GM21723 (cell line): ENCODE measurements at regions not wholly inside any gene's neighbourhood (a gene's known extent, or its start where the extent isn't known, plus 50 kb on each side); places are given as distances from the start of the nearest gene placed in this dataset.

Source experiments
- ATAC-seq: cut with Tn5 transposase; IDR thresholded peaks from one replicate; pipeline ENCODE4 v1.9.1; 2021; ENCODE audit warnings: mild to moderate bottlenecking, moderate library complexity; ENCODE audit not compliant: unreplicated experiment

- ATAC-seq = no peak
Measured at GRCh38 chr2:7899923-7900322, 781.9 kb upstream of the ID2 start.

GRCh38 chr2:7900593-7900992 is 781.3 kb upstream of the ID2 start:
- ATAC-seq = no peak

- no peak for ATAC-seq
Measured at GRCh38 chr2:7902251-7902765, 779.5 kb upstream of the ID2 start.

GRCh38 chr2:7904319-7904718 is 777.5 kb upstream of the ID2 start:
- no peak for ATAC-seq

DNA sequence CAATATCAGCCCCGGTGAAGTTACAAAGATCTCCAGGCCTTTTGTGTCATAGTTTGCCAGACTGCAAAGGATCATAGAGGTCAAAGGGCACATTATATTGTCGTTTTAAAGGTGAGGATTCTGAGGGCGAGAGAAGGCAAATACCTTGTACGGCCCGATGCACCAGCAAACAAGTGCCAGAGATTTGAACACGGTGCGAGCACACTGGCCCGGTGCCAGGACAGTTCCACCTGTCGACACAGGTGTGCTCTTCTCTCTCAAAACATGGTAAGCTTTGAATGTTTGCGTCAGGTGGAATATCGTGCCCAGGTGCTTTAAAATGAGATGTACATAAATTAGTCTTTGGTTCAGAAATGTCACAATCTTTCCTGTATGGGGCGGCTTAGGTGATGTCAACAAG is 776.1 kb upstream of the ID2 start:
- no peak for ATAC-seq

DNA sequence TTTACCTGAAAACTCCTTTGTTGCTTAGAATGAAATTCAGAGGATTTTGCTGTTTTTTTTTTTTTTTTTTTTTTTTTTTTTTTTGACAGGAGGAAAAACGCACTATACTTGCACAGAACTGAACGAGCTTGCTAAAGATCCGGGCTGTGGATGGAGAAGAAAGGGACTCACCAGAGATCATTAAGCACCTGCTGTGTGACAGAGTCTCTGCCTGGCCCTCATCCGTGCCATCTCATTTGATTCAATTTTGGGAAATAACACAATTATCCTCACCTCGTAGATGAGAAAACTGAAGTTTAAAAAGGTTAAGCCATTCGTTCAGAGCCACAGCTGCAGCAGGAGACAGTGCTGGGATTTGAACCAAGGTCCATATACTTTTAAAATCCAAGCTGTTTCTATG is 775.4 kb upstream of the ID2 start:
- no peak for ATAC-seq

- no peak for ATAC-seq
Measured at GRCh38 chr2:7907041-7907440, 774.8 kb upstream of the ID2 start.

DNA sequence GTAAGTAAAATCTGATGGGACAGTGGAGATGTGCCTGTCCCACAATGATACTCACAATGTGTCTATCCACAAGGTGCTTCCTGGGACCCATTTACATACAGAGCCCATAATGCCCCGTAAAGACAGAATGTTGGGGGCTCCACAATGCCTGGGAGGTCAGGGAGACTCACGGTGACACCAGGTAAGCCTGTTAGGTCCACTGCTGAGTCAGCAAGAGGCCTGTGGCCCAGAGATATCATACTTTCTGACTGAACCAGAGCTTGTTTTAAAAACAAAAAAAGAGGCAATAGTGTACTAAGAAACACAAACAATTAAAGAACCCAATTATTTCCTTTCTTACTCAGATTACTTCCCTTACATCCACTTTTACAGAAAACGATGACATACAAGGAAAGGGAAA is 771.1 kb upstream of the ID2 start:
- no peak for ATAC-seq

- no peak for ATAC-seq
Measured at GRCh38 chr2:7911196-7911595, 770.7 kb upstream of the ID2 start.

DNA sequence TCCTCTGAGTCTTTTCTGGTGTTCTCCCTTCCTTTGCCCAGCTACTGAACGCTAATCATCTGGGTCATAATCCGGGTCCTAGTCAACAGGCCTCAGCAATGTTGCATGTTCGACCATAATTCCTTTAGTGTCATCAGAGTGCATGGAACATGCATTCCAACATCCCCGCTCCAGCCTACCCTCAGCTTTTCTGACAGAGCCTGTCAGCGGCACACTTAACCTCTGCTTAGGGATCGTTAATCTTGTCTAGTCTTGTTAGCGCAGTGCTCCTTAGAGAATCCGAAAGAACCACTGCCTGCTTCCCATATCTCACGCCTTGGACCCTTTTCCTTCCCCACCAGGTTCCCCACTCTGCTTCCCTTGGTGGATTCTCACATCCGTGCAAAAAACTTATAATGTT is 767.9 kb upstream of the ID2 start:
- ATAC-seq = no peak

GRCh38 chr2:7915302-7916091 is 766.4 kb upstream of the ID2 start:
- no peak for ATAC-seq

DNA sequence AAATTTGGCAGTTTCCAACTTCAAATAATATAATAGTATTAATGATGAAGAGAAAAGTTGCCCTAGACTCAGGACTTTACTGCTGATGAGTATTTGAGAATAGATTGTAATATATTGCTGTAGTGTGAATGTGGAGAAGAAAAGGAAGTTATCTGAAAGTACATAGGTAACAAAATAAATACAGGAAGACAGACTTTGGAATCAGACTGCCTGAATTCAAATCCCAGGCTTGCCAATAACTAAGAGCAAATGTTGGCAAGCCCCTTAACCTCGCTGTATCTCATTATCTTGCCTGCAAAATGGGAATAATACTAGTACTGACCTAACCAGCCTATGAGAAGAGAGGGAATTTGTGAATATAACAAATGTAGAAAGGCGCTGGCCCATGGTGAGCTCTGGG is 765.2 kb upstream of the ID2 start:
- no peak for ATAC-seq

GRCh38 chr2:7919510-7919909 is 762.3 kb upstream of the ID2 start:
- no peak for ATAC-seq

DNA sequence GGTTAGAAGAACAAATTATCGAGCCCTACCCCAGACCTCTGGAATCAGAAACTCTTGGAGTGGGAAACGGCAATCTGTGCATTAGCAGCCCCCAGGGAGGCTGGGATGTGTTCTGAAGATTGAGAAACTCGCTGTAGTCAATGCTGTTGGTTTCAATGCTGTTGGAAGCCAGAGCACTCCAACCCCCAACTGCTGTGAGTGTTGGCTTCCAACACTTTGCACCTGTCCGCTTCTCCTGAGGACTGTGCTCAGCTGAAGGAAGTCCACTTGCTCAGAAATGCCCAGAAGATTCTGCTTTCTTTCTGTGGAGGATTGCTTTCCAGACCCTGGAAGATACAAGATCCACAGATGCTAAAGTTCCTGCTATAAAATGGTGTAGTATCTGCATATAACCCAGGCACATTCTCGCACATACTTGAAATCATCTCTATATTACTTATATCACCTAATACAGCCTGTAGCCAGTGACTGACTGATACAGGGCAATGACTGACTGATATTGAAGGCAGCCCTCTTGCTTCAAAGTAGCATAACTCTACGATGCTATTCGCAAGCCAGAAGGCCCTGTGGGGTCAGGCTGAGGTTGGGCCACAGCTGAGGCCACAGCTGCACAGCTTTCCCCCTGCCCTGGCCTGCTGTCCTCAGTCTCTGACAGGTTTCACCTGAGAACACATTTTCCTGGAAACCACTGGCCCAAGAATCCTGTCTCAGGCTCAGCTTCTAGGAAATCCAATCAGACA is 757.7 kb upstream of the ID2 start:
- no peak for ATAC-seq

DNA sequence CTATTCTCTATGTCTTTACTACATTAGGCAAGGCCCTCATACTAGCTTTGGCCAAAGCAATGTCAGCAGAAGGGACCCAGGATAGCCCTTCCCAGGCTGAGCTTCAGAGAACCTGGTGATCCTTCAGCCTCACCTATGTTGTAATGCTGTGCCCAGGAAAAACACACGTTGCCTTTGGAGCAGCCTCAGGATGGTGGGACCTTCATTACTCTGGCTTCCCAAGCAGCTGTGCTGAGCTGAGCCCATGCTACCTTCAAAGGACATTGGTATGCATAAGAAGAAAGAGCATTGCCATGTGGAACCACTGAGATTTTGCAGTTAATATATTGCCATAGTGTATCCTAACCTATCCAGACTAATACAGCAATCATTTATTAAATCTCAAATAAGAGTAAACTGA is 756.4 kb upstream of the ID2 start:
- ATAC-seq = no peak

DNA sequence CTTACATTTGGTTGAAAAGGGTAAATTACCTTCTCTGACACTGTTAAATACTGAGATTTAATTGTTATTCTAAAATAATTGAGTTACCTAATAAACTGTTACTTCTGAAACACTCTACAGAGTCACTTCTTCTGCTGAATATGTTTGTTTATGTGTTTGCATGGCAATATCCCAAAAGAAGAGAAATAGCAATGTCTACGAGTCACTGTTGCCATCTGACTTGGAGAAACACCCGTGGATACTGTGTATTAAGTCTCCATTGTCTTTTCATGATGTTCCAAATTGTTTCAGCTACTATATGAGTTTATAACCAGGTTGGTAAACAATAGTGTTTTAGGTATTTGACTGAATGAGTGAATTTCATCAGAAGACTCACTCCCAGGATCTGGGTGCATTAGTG is 754.2 kb upstream of the ID2 start:
- ATAC-seq = no peak

- no peak for ATAC-seq
Measured at GRCh38 chr2:7929281-7929680, 752.6 kb upstream of the ID2 start.

DNA sequence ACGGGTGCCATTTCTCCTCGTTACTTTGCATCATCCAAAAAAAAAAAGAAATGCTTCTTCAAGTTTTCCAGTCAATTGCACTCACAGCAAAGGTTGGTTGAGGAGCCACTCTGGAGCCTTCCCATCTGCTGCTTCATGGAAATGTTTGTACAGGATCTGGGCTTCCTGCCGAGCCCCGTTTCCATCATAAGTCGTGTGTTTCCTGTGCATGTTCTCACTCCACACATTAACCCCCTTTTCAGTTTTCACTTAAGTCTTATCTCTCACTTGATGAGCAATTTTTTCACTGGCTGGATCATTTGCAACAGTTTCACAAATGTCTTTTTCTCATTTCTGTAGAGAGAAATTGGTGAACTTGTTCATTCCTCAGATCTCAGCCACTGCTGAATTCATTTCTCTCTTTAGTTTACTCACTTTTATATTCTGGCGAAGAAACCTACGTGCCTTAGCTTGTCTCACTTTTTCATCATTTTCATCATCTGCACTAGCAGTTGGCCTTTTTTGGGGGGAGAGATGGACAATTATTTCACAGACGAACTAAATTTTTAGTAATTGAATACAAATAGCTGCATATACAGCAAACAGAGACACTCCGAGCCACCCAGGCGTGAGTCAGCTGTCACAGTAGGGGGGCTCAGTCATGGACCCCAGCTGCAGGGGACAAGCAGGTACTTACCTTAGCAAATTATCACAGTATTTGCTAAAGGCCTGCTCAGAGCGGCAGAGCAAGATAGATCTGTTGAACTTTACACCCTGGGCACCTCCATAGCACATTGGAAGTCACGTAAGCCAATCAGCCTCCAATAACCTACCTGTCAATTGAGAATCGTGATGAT is 750.8 kb upstream of the ID2 start:
- no peak for ATAC-seq

- no peak for ATAC-seq
Measured at GRCh38 chr2:7931808-7932207, 750.0 kb upstream of the ID2 start.

- ATAC-seq = no peak
Measured at GRCh38 chr2:7933672-7934071, 748.2 kb upstream of the ID2 start.

DNA sequence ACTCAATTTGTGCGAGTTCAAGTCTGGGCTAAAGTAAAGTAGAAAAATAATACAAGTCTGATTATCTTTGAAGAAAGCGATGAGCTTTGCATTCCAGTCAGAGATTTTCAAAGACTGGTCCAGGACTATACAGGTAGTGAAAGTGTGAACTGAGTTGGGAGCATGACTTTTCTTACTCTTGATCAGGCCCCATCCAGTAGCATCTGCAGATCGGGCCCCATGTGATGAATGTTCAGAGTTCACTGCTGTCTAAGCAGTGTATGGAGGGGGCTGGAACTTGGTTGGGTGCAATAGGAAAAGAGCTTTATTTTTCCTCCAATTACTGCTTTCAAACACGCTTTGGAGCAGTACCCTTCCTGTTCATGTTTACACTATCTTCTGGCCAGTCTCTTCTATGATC is 747.4 kb upstream of the ID2 start:
- ATAC-seq = no peak
